Left lung (tissue), 4 donors: ENCODE measurements at regions not wholly inside any gene's neighbourhood (a gene's known extent, or its start where the extent isn't known, plus 50 kb on each side); places are given as distances from the start of the nearest gene placed in this dataset.

ENCODE experiments used
- ATAC-seq: fragments of 200-7000 bp; cut with Tn5 transposase; one replicate; pipeline ENCODE4 v1.9.1; 2020; ENCODE audit warnings: moderate library complexity
- DNase-seq, 4 donors: peaks; one replicate each; pipeline ENCODE4 v3.0.0-alpha.2; 2013 to 2020
- H3K27ac ChIP-seq, 2 donors: fragments of 200-600 bp; sonication (generic) in 1 of 2; one replicate each; pipeline versions ENCODE4 v1.5.0 to v1.8.0; 2020 to 2021
- H3K27me3 ChIP-seq, 2 donors: fragments of 200-600 bp; sonication (generic) in 1 of 2; one replicate each; pipeline versions ENCODE4 v1.5.0 to v1.8.0; 2020 to 2021
- H3K36me3 ChIP-seq, 2 donors: fragments of 200-600 bp; sonication (generic) in 1 of 2; one replicate each; pipeline versions ENCODE4 v1.5.0 to v1.8.0; 2020 to 2021
- H3K4me1 ChIP-seq, 2 donors: fragments of 200-600 bp; one replicate each; pipeline ENCODE4 v1.8.0; 2021
- H3K4me3 ChIP-seq, 2 donors: fragments of 200-600 bp; sonication (generic) in 1 of 2; one replicate each; pipeline versions ENCODE4 v1.5.0 to v1.8.0; 2020 to 2021; ENCODE audit warnings: mild to moderate bottlenecking in 1 of 2
- H3K9me3 ChIP-seq, 2 donors: fragments of 200-600 bp; sonication (generic) in 1 of 2; one replicate each; pipeline versions ENCODE4 v1.5.0 to v1.8.0; 2020 to 2021
- CTCF ChIP-seq, 2 donors: fragments of 200-600 bp; sonication (generic) in 1 of 2; IDR thresholded peaks; one replicate each; pipeline versions ENCODE4 v1.5.0 to v1.8.0; 2021; ENCODE audit warnings: antibody characterized with exemption in 2 of 2
- intact Hi-C, 2 donors: fragments of 100-400 bp; cut with DNase I; formaldehyde crosslinking; loops; one replicate each; pipeline versions ENCODE4 v1.11.2 to v1.14.2; 2022
- donor health status: DM: no; HTN: yes; CAD: no.
- donor health status: DM: no; HTN: no; CAD: no.

GRCh38 chr21:35860189-35860869 is 200.0 kb downstream of the SETD4 start:
- intact Hi-C loops = no loop called here
- ATAC-seq = no peak

GRCh38 chr21:35859677-35860076 is 200.6 kb downstream of the SETD4 start:
- DNase-seq (no peak), ATAC-seq (no peak)
- Histone ChIP-seq H3K4me1 (no peaks in the 10 kb centered on the region), H3K27me3 (no peaks in the 10 kb centered on the region), H3K36me3 (no peaks in the 10 kb centered on the region), H3K9me3 (no peaks in the 10 kb centered on the region), H3K4me3 (no peak overlapping the region), H3K27ac (no peak overlapping the region)
- no peak for TF ChIP-seq CTCF (IDR thresholded peaks at IDR 0.05)
- intact Hi-C loops = no loop called here

More at GRCh38 chr21:35860189-35860869, 200.0 kb downstream of the SETD4 start:
- no peaks in the 10 kb centered on the region for H3K27me3 ChIP-seq
- no peak overlapping the region for H3K27ac ChIP-seq
- no peak for DNase-seq
- no peaks in the 10 kb centered on the region for H3K9me3 ChIP-seq
- H3K36me3 ChIP-seq = no peaks in the 10 kb centered on the region
- no peak for TF ChIP-seq CTCF (IDR thresholded peaks at IDR 0.05)
- H3K4me3 ChIP-seq = no peak overlapping the region
- no peaks in the 10 kb centered on the region for H3K4me1 ChIP-seq

GRCh38 chr21:35857095-35857494 is 203.2 kb downstream of the SETD4 start:
- H3K4me3 ChIP-seq = no peak overlapping the region
- no peak for DNase-seq
- H3K27ac ChIP-seq = no peak overlapping the region
- intact Hi-C loops = no loop called here
- no peaks in the 10 kb centered on the region for H3K4me1 ChIP-seq
- H3K36me3 ChIP-seq = no peaks in the 10 kb centered on the region
- H3K27me3 ChIP-seq = peaks cover 0 to 15% of the 10 kb centered on the region in 2 donors
- H3K9me3 ChIP-seq = no peaks in the 10 kb centered on the region
- no peak for TF ChIP-seq CTCF (IDR thresholded peaks at IDR 0.05)
- no peak for ATAC-seq

- no peak for TF ChIP-seq CTCF (IDR thresholded peaks at IDR 0.05)
- intact Hi-C loops = no loop called here
- Histone ChIP-seq H3K4me1 (no peaks in the 10 kb centered on the region), H3K9me3 (no peaks in the 10 kb centered on the region), H3K4me3 (no peak overlapping the region), H3K27ac (no peak overlapping the region), H3K36me3 (no peaks in the 10 kb centered on the region), H3K27me3 (peaks cover 0 to 15% of the 10 kb centered on the region in 2 donors)
- ATAC-seq = no peak
- no peak for DNase-seq
Observed at GRCh38 chr21:35855484-35855883, 204.8 kb downstream of the SETD4 start.

GRCh38 chr21:35854281-35854680 is 206.0 kb downstream of the SETD4 start:
- intact Hi-C loops = no loop called here
- no peak for TF ChIP-seq CTCF (IDR thresholded peaks at IDR 0.05)
- H3K27me3 ChIP-seq = peaks cover 0 to 15% of the 10 kb centered on the region in 2 donors
- ATAC-seq = no peak
- DNase-seq = no peak
- H3K4me3 ChIP-seq = no peak overlapping the region
- H3K9me3 ChIP-seq = no peaks in the 10 kb centered on the region
- H3K4me1 ChIP-seq = no peaks in the 10 kb centered on the region
- H3K27ac ChIP-seq = no peak overlapping the region
- H3K36me3 ChIP-seq = no peaks in the 10 kb centered on the region
